HG03095 (cell line): ENCODE measurements at regions not wholly inside any gene's neighbourhood (a gene's known extent, or its start where the extent isn't known, plus 50 kb on each side); places are given as distances from the start of the nearest gene placed in this dataset.
"Not testable (repeated sequence)": the region's sequence is repeated elsewhere in the genome, so short reads cannot be mapped to it uniquely, and the experiment has no call there.

Experiments
- ATAC-seq: cut with Tn5 transposase; IDR thresholded peaks from one replicate; pipeline ENCODE4 v1.9.1; 2021; ENCODE audit warnings: moderate library complexity; ENCODE audit not compliant: unreplicated experiment

DNA sequence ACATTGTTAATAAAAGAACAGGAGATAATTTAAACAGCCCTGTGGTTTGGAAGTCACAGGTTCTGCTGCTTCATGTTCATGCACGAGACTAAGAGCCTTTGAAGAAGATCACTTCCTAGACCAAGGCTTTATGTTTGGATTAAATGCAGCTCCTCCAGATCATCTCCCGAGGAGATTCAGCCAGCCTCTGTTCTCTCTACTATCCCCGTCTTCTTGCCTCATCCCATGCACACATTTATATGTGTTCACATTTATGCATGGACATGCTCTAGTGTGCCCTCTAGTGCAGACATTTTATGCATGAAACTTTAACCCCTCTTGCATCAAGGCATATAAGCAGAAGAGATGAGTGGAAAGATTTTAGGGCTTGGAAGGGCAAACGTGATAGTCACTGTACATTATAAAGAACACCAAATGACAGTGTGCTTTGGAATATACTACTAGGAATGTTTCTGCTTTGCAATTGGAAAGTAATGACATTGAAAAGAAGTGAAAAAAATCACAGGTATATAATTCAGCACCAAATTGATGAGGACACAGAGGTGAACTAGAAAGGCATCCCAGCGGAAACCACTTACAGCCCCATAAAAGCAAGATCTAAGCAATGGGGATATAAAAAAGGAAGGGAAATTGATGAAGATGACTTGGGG, 271.5 kb upstream of the PLGLB2 start:
- not testable (repeated sequence) for ATAC-seq

GRCh38 chr2:87476936-87477335, 271.0 kb upstream of the PLGLB2 start:
- not testable (repeated sequence) for ATAC-seq

- ATAC-seq: not testable (repeated sequence)
These were observed 270.0 kb upstream of the PLGLB2 start for GRCh38 chr2:87477669-87478428.

DNA sequence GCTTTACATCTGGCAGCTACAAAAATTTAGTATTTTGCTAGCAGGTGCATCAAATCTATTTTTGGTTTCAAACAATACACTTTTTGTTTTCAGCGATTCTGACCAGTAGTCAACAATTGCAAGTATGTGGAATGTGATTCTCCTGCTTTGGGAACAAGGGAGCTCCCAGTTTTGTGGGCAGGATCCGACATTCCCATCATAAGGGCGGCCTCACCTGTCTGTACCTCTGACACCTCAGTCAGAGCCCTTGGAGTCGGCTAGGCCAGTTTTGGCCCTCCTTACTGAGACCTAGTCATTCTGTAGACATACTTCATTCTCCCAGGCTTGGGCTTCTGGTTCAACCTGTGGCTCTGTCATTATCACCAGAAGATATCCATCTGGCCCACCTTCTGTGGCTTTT, 269.0 kb upstream of the PLGLB2 start:
- ATAC-seq: not testable (repeated sequence)

DNA sequence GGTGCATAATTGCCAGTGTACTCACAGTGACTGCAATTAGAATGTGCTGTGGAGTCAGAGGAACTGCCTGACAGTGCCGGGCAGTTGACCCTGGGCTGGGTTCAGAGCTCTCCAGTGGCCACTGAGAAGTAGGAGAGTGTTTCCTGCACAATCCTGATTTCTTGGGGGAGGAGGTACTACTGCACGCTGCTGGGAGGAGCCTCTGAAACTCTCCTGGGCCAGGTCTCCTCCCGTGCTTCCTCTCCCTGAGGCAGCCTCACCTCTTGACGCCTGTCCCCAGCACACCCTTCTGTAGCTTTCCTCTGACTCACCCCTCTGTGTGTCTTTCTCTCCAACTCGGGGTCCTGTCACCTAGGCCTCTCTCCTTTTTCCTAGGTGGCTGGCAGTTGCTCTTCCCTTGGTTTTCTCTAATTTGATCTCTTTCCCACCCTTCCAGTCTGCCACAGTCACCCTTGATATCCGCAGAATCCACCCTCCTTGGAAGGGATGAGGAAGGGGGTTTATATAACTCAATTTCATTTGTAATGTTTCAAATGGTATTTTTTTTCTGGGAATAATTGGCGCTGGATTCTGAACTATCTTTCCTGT, 264.7 kb upstream of the PLGLB2 start:
- ATAC-seq: not testable (repeated sequence)

DNA sequence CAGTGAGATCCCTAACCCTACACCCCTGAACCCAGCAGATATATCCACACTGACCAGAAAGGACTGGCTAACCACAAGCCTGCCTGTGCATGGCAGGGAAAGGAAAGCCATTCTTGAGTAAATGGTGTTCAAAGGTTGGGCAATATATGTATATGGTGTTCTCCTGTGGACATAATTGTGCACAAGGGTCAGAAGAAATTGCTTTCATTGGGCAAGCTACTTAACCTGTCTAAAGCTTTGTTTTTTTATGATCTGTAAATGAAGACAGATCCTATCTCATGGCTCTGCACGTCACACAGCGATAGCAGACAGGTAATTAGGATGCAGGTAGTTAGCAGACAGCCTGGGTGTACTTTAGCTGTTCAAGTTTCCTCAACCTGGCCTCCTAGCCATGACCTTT, 263.5 kb upstream of the PLGLB2 start:
- not testable (repeated sequence) for ATAC-seq

GRCh38 chr2:87485455-87485854, 262.4 kb upstream of the PLGLB2 start:
- ATAC-seq: peak; percentile 2

- ATAC-seq: peak; percentile 83
These were observed 262.0 kb upstream of the PLGLB2 start for GRCh38 chr2:87485884-87486283.

- ATAC-seq: not testable (repeated sequence)
These were observed 261.5 kb upstream of the PLGLB2 start for GRCh38 chr2:87486413-87486812.

- not testable (repeated sequence) for ATAC-seq
These were observed 259.9 kb upstream of the PLGLB2 start for GRCh38 chr2:87488021-87488420.

- not testable (repeated sequence) for ATAC-seq
These were observed 258.9 kb upstream of the PLGLB2 start for GRCh38 chr2:87488991-87489390.

DNA sequence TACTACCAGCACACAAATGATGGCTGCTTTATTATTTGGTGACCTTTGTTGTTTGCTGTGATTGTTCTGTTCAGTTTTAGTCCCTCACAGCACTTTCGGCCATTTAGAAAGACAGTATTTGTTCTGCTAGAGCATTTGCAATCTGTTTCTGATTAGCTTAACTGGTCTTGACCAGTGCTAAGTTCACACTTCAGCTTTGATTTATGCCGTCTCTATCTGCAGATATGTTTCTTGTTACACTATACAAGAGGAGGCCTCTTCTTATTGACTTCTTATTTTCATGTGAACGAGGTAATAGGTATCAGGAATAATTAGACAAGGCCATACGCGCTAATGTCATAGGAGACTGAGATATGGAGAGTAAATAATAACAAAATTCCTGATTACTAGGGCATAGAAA, 253.0 kb upstream of the PLGLB2 start:
- not testable (repeated sequence) for ATAC-seq

GRCh38 chr2:87495455-87495854, 252.4 kb upstream of the PLGLB2 start:
- ATAC-seq: not testable (repeated sequence)

DNA sequence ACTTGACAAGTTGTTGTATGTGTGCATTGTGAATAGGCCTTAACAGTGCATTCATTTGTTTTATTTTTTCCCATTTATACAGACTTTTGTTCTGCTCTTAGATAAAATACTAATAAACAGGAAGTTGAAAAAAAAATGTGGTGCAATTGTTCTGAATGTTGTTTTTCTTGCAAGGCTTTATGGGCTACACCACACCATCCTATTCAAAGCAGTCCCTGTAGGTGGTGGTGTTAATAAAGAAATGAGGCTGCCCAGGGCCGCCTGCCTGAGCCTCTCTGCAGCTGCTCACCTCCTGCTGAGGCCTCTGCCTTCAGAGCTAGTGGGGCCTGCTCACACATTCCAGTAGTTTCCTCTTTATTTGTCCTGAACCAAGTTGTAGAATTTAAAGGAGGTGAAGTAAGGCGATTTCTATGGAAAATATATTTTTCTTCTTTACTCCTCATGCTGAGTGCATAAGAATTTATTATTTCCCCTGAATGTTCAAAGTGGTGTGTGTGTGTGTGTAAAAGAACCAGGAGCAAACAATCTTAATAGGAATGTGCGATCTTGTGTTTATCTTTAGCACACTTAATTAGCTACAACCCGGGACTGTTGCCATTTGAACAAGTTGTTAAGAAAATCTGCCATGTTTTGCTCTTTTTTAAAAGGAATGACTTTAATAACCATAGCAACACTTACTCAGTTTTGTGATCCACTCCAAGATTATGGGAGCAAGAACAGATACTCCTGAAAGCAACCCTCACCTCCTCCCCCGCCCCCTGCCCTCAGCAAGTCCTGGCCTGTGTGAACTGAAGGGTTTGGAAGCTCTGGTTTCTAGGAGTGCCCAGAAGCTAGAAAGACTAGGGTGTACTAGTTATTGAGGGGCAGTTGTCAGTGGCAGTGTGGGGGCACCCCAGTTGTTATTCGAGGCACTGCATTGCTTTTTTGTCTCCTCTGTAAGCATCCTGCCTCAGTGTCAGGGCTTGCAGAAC, 251.6 kb upstream of the PLGLB2 start:
- ATAC-seq: peak; percentile 79

DNA sequence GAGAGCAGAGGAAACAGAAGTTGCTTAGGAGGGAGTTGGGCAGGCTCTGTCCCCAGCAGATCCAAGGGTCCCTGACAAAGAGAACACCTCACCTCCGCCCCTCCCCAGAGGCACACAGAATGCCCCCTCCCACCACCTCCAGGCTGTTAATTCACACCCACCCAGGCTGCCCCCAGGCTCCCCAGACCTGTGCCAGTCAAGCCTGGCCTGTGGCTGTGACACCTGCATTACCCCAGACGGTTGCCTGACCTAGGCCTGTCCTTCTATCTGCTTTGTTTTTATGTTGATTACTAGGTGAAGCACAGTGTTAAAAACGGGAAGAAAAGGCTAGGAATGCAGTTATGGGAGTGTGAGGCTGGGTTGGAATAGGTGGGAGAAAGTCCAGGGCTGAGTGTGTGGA, 250.8 kb upstream of the PLGLB2 start:
- not testable (repeated sequence) for ATAC-seq

GRCh38 chr2:87497700-87498099, 250.2 kb upstream of the PLGLB2 start:
- not testable (repeated sequence) for ATAC-seq

DNA sequence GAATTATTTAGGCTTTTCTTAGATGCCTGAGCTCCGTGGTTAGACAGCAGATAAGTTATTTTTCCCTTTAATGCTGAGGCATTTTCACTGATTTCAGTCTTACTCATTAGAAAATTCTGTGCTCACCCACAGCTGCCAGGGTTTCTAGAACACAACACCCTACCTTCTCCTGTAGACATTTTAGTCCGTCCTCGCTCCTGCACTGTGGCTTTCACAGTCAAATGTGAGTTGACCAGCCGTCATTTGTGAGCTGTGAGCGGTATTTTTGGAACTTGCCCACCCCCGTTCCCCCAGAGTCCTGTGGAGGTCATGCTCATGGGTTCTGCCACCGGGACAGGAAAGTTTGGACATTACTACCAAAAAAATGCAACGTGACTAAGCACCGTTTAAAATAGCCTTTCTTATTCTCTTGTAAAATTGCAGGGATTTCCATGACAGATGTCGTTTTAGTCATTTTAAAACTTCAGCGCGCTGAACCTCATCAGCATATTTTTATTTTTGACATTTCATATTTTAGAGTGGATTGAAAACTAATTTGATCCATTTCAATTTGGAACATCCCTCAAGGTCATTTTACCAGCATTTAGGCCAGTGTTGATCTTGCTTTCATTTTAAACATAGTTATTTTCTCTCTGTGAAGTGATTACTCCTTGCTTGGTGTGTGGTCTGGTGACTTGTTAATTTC, 249.6 kb upstream of the PLGLB2 start:
- peak; percentile 62 for ATAC-seq

GRCh38 chr2:87498854-87499238, 249.0 kb upstream of the PLGLB2 start:
- ATAC-seq: not testable (repeated sequence)

DNA sequence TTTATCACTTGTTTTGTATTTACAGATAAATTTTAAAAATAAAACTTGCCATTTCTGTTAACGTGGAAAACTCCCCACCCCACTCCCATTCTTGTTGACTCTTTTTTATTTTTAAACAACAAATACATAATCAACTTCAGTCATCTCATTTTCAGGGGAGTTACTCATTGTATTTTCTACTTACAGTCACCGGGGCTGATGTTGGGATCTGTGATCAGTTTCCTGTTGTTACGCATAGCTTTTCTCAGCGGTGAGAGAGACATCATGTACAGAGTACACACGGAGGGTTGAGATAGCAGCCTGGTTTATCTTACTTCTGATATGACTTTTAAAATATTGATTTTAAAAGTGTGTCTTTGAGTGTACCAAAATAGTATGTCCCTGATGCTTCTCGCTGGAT, 248.0 kb upstream of the PLGLB2 start:
- not testable (repeated sequence) for ATAC-seq

GRCh38 chr2:87500421-87500820, 247.5 kb upstream of the PLGLB2 start:
- not testable (repeated sequence) for ATAC-seq
